ENCODE measurements at regions not wholly inside any gene's neighbourhood (a gene's known extent, or its start where the extent isn't known, plus 50 kb on each side); places are given as distances from the start of the nearest gene placed in this dataset.

DNA sequence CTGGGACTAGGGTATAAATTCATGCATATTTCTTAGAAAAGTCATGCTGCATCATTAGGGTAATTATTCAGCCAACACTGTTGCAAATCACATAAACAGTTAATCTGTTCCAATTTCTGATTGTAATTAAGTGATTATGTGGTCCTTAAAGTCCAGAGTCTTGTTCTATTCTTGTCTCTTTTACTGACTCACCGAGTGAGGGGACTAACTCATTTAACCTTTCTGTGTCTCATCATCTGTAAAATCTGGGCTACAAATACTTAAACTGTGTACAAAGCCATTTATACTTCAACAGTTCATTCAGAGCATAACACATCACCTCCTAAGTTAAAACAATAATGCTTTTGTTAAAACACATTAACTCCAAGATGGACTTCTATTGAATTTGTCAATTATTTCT lies 65.4 kb upstream of the KLHL13 start:
- Histone ChIP-seq H3K79me1 (replicated peaks; ENCODE audit: low read length, poor library complexity, severe bottlenecking) (no peaks in the 10 kb centered on the region), H3K23ac (ENCODE audit: low read length in 2 of 2) (no peak overlapping the region), H3K4me3 (ENCODE audit: insufficient read depth in 1 of 2, low read depth in 1 of 2, low read length in 2 of 2) (no peak overlapping the region), H2BK15ac (ENCODE audit: low read depth, poor library complexity, severe bottlenecking) (no peak overlapping the region), H3K27ac (ENCODE audit: low read length, poor library complexity, severe bottlenecking) (no peak overlapping the region), H4K91ac (ENCODE audit: low read length) (no peak overlapping the region), H2BK5ac (ENCODE audit: low read depth, low read length, poor library complexity, severe bottlenecking) (no peak overlapping the region), H3K36me3 (ENCODE audit: control insufficient read depth in 1 of 2, insufficient read depth in 2 of 2, low read depth in 1 of 2, low read length in 2 of 2) (no peaks in the 10 kb centered on the region), H3K14ac (ENCODE audit: low read length in 2 of 2) (no peak overlapping the region), H2AFZ (ENCODE audit: low read depth, low read length) (no peak overlapping the region), H3K4ac (ENCODE audit: low read depth in 1 of 2, low read length in 2 of 2) (no peak overlapping the region), H4K8ac (ENCODE audit: low read length) (no peak overlapping the region), H3K27me3 (ENCODE audit: control insufficient read depth in 1 of 2, insufficient read depth in 1 of 2, low read length in 2 of 2) (peaks cover 0 to 2% of the 10 kb centered on the region in 2 experiments), H3K9ac (ENCODE audit: low read length) (no peak overlapping the region), H2AK5ac (ENCODE audit: low read length, severe bottlenecking) (no peak overlapping the region), H3K18ac (ENCODE audit: low read depth in 1 of 2, low read length in 2 of 2) (no peak overlapping the region), H2BK120ac (ENCODE audit: low read depth, low read length) (no peak overlapping the region), H3K4me2 (ENCODE audit: low read length, poor library complexity, severe bottlenecking) (no peak overlapping the region), H3K4me1 (ENCODE audit: control insufficient read depth, insufficient read depth, low read depth, low read length) (no peaks in the 10 kb centered on the region), H2BK12ac (ENCODE audit: low read length in 2 of 2) (no peak overlapping the region), H3K9me3 (ENCODE audit: control insufficient read depth, low read length) (no peaks in the 10 kb centered on the region)
- no peak for DNase-seq
- 36% methylated on average over 1 of the region's 1 CpG for WGBS

DNA sequence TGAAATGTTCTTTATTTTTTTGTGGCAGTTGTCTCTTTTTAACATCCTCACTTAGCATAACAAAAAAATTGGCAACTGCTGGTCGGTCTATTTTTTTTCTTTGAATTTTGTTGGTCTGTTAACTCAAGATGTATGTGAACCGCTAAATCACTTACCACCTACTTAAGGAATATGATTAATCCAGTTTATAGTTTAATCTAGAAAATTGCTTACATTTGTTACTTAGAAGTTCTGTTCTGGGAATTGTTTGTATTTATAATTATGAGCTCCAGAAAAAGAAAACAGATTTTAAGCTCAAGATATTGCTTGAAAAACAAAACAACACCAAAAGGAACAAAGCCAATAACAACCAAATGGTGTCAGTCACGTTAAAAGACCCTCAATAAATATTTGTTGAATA lies 66.1 kb upstream of the KLHL13 start:
- no peaks in the 10 kb centered on the region for H3K79me1 ChIP-seq (replicated peaks; ENCODE audit: low read length, poor library complexity, severe bottlenecking)
- no peak overlapping the region for H4K8ac ChIP-seq (ENCODE audit: low read length)
- no peaks in the 10 kb centered on the region for H3K36me3 ChIP-seq (ENCODE audit: control insufficient read depth in 1 of 2, insufficient read depth in 2 of 2, low read depth in 1 of 2, low read length in 2 of 2)
- H2AFZ ChIP-seq (ENCODE audit: low read depth, low read length): no peak overlapping the region
- no CpG with 5 or more reads among the region's 3 CpGs for WGBS
- no peak overlapping the region for H2BK15ac ChIP-seq (ENCODE audit: low read depth, poor library complexity, severe bottlenecking)
- H2BK12ac ChIP-seq (ENCODE audit: low read length in 2 of 2): no peak overlapping the region
- no peak overlapping the region for H3K23ac ChIP-seq (ENCODE audit: low read length in 2 of 2)
- DNase-seq: no peak
- H2BK120ac ChIP-seq (ENCODE audit: low read depth, low read length): no peak overlapping the region
- H3K14ac ChIP-seq (ENCODE audit: low read length in 2 of 2): no peak overlapping the region
- H3K27me3 ChIP-seq (ENCODE audit: control insufficient read depth in 1 of 2, insufficient read depth in 1 of 2, low read length in 2 of 2): peaks cover 0 to 2% of the 10 kb centered on the region in 2 experiments
- no peak overlapping the region for H3K9ac ChIP-seq (ENCODE audit: low read length)
- no peak overlapping the region for H3K4me3 ChIP-seq (ENCODE audit: insufficient read depth in 1 of 2, low read depth in 1 of 2, low read length in 2 of 2)
- no peak overlapping the region for H3K18ac ChIP-seq (ENCODE audit: low read depth in 1 of 2, low read length in 2 of 2)
- no peak overlapping the region for H3K4me2 ChIP-seq (ENCODE audit: low read length, poor library complexity, severe bottlenecking)
- no peak overlapping the region for H3K27ac ChIP-seq (ENCODE audit: low read length, poor library complexity, severe bottlenecking)
- H4K91ac ChIP-seq (ENCODE audit: low read length): no peak overlapping the region
- H2BK5ac ChIP-seq (ENCODE audit: low read depth, low read length, poor library complexity, severe bottlenecking): no peak overlapping the region
- H3K4ac ChIP-seq (ENCODE audit: low read depth in 1 of 2, low read length in 2 of 2): no peak overlapping the region
- no peaks in the 10 kb centered on the region for H3K4me1 ChIP-seq (ENCODE audit: control insufficient read depth, insufficient read depth, low read depth, low read length)
- H3K9me3 ChIP-seq (ENCODE audit: control insufficient read depth, low read length): no peaks in the 10 kb centered on the region
- H2AK5ac ChIP-seq (ENCODE audit: low read length, severe bottlenecking): no peak overlapping the region

- Histone ChIP-seq H3K9ac (ENCODE audit: low read length) (no peak overlapping the region), H3K14ac (ENCODE audit: low read length in 2 of 2) (no peak overlapping the region), H2BK12ac (ENCODE audit: low read length in 2 of 2) (no peak overlapping the region), H3K79me1 (replicated peaks; ENCODE audit: low read length, poor library complexity, severe bottlenecking) (no peaks in the 10 kb centered on the region), H3K4ac (ENCODE audit: low read depth in 1 of 2, low read length in 2 of 2) (no peak overlapping the region), H3K4me2 (ENCODE audit: low read length, poor library complexity, severe bottlenecking) (no peak overlapping the region), H3K27ac (ENCODE audit: low read length, poor library complexity, severe bottlenecking) (no peak overlapping the region), H3K9me3 (ENCODE audit: control insufficient read depth, low read length) (no peaks in the 10 kb centered on the region), H2BK5ac (ENCODE audit: low read depth, low read length, poor library complexity, severe bottlenecking) (no peak overlapping the region), H3K4me1 (ENCODE audit: control insufficient read depth, insufficient read depth, low read depth, low read length) (no peaks in the 10 kb centered on the region), H3K18ac (ENCODE audit: low read depth in 1 of 2, low read length in 2 of 2) (no peak overlapping the region), H4K91ac (ENCODE audit: low read length) (no peak overlapping the region), H2AK5ac (ENCODE audit: low read length, severe bottlenecking) (no peak overlapping the region), H3K23ac (ENCODE audit: low read length in 2 of 2) (no peak overlapping the region), H2BK120ac (ENCODE audit: low read depth, low read length) (no peak overlapping the region), H3K4me3 (ENCODE audit: insufficient read depth in 1 of 2, low read depth in 1 of 2, low read length in 2 of 2) (no peak overlapping the region), H4K8ac (ENCODE audit: low read length) (no peak overlapping the region), H2AFZ (ENCODE audit: low read depth, low read length) (no peak overlapping the region), H3K36me3 (ENCODE audit: control insufficient read depth in 1 of 2, insufficient read depth in 2 of 2, low read depth in 1 of 2, low read length in 2 of 2) (no peaks in the 10 kb centered on the region), H2BK15ac (ENCODE audit: low read depth, poor library complexity, severe bottlenecking) (no peak overlapping the region), H3K27me3 (ENCODE audit: control insufficient read depth in 1 of 2, insufficient read depth in 1 of 2, low read length in 2 of 2) (peaks cover 0 to 2% of the 10 kb centered on the region in 2 experiments)
- WGBS: no CpG with 5 or more reads among the region's 1 CpG
- DNase-seq: no peak
Measured at GRCh38 chrX:118183606-118184005, 67.0 kb upstream of the KLHL13 start.

DNA sequence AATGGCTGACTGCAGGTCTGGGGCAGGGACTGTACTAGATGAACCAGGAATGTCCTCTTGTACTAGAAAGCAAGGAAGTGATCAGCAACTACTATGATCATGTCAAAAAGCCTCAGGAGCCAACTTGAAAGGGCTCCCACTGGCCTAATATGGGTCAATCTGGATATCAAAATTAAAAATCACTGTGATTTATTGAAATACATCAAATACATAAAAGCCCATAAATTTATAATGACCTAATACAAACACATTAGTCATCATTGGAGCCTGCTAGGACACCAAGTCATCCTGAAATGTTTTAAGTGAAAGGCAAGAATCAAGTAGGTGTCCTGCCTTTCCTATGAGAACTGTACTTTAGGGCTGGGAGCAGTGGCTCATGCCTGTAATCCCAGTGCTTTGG lies 70.5 kb upstream of the KLHL13 start:
- Histone ChIP-seq H3K4me2 (ENCODE audit: low read length, poor library complexity, severe bottlenecking) (no peak overlapping the region), H3K4me3 (ENCODE audit: insufficient read depth in 1 of 2, low read depth in 1 of 2, low read length in 2 of 2) (no peak overlapping the region), H3K9ac (ENCODE audit: low read length) (no peak overlapping the region), H3K4ac (ENCODE audit: low read depth in 1 of 2, low read length in 2 of 2) (no peak overlapping the region), H2AK5ac (ENCODE audit: low read length, severe bottlenecking) (no peak overlapping the region), H3K9me3 (ENCODE audit: control insufficient read depth, low read length) (no peaks in the 10 kb centered on the region), H3K27me3 (ENCODE audit: control insufficient read depth in 1 of 2, insufficient read depth in 1 of 2, low read length in 2 of 2) (peaks cover 0 to 6% of the 10 kb centered on the region in 2 experiments), H4K91ac (ENCODE audit: low read length) (no peak overlapping the region), H4K8ac (ENCODE audit: low read length) (no peak overlapping the region), H2AFZ (ENCODE audit: low read depth, low read length) (no peak overlapping the region), H3K4me1 (ENCODE audit: control insufficient read depth, insufficient read depth, low read depth, low read length) (no peaks in the 10 kb centered on the region), H3K18ac (ENCODE audit: low read depth in 1 of 2, low read length in 2 of 2) (no peak overlapping the region), H2BK12ac (ENCODE audit: low read length in 2 of 2) (no peak overlapping the region), H3K79me1 (replicated peaks; ENCODE audit: low read length, poor library complexity, severe bottlenecking) (no peaks in the 10 kb centered on the region), H3K36me3 (ENCODE audit: control insufficient read depth in 1 of 2, insufficient read depth in 2 of 2, low read depth in 1 of 2, low read length in 2 of 2) (no peaks in the 10 kb centered on the region), H2BK5ac (ENCODE audit: low read depth, low read length, poor library complexity, severe bottlenecking) (no peak overlapping the region), H3K27ac (ENCODE audit: low read length, poor library complexity, severe bottlenecking) (no peak overlapping the region), H3K14ac (ENCODE audit: low read length in 2 of 2) (no peak overlapping the region), H2BK120ac (ENCODE audit: low read depth, low read length) (no peak overlapping the region), H2BK15ac (ENCODE audit: low read depth, poor library complexity, severe bottlenecking) (no peak overlapping the region), H3K23ac (ENCODE audit: low read length in 2 of 2) (no peak overlapping the region)
- no peak for DNase-seq
